NB4 (cell line): ENCODE measurements at regions not wholly inside any gene's neighbourhood (a gene's known extent, or its start where the extent isn't known, plus 50 kb on each side); places are given as distances from the start of the nearest gene placed in this dataset.

ENCODE experiments used
- DNase-seq: peaks from one replicate; pipeline ENCODE4 v3.0.0; 2010; ENCODE audit warnings: low read depth
- H3K4me3 ChIP-seq: one replicate; pipeline ENCODE4 v1.5.1; 2011; ENCODE audit warnings: mild to moderate bottlenecking, low read depth, low read length, moderate library complexity
- MYC ChIP-seq: IDR thresholded peaks from 2 replicates; pipeline ENCODE4 v1.6.1; 2011; ENCODE audit warnings: low read depth, low read length
- POLR2A ChIP-seq: IDR thresholded peaks from 2 replicates; pipeline ENCODE4 v1.6.1; 2011; ENCODE audit warnings: mild to moderate bottlenecking; ENCODE audit not compliant: insufficient read length; ENCODE audit errors: extremely low read depth
- TF ChIP-seq, protein P1 (sequence below): IDR thresholded peaks from 2 replicates; pipeline ENCODE4 v1.6.1; 2011; ENCODE audit warnings: low read depth, low read length
- TF ChIP-seq, protein P2 (sequence below): IDR thresholded peaks from one replicate; pipeline ENCODE4 v1.5.1; 2012; ENCODE audit warnings: low read depth, low read length

DNA sequence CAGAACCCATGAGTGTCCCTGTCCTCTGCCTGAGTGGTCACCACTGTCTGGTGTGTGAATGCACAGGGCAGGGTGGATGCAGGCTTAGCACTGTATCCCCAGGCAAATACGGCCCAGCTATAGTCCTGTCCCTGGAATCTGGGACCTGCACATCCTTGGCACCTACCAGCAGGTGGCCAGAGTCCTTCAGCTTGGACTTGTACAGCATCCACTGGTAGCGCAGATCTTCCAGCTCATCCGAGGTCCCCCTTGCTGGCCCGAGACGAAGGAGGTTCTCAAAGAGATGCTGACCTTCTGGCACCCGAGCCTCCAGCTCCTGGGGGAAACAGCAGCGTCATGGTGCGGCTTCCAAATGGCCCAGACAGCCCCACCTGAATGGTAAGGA lies 83.4 kb downstream of the SYNE3 start:
- TF ChIP-seq POLR2A (no peak), MYC (no peak)
- TF ChIP-seq, protein P1, sequence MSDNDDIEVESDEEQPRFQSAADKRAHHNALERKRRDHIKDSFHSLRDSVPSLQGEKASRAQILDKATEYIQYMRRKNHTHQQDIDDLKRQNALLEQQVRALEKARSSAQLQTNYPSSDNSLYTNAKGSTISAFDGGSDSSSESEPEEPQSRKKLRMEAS: no peak
- no peak for DNase-seq
- no peak overlapping the region for H3K4me3 ChIP-seq

DNA sequence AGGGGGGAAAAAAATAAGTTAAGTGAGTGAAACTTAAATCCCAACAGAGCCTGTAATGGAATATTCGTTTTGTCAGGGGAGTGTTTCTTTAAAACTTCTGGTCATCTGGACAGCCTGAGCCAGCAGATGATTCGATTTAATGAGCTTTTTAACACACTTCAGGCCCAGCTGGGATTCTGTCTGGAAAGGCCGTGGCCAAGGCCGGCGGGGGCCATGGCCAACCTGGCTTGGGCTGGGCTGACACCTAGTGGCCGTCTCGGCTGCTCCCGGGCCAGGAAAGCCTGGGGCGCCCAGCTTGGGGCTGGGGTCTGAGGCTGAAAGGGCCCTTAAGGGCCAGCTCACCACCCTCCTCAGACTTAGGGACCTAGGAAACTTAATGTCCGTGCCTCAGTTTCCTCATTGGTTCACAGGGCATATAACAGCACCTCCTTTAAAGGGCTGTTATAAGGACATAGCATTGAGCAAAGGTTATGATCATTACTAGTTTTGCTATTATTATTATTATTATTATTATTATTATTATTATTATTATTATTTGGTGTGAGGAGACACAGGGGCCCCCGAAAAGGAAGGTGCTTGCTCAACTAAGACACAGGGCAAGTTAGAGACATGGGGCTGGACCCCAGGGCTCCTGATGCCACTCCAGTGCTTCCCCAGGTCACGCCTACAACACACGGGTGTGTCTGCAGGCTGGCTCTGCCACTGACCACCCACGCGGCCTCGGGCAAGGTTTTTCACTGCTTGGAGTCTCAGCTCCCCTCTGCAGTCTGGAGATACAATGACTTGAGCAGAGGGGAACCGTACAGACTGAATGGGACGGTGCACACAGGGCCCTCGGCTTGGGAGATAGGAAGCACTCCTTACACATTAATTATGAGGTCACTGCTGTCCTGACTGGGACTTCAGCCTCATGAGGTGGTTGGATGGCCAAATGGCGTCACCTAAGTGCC lies 84.0 kb downstream of the SYNE3 start:
- DNase-seq: peak; percentile 24
- TF ChIP-seq, protein P1: no peak
- TF ChIP-seq, protein P2, sequence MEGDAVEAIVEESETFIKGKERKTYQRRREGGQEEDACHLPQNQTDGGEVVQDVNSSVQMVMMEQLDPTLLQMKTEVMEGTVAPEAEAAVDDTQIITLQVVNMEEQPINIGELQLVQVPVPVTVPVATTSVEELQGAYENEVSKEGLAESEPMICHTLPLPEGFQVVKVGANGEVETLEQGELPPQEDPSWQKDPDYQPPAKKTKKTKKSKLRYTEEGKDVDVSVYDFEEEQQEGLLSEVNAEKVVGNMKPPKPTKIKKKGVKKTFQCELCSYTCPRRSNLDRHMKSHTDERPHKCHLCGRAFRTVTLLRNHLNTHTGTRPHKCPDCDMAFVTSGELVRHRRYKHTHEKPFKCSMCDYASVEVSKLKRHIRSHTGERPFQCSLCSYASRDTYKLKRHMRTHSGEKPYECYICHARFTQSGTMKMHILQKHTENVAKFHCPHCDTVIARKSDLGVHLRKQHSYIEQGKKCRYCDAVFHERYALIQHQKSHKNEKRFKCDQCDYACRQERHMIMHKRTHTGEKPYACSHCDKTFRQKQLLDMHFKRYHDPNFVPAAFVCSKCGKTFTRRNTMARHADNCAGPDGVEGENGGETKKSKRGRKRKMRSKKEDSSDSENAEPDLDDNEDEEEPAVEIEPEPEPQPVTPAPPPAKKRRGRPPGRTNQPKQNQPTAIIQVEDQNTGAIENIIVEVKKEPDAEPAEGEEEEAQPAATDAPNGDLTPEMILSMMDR: peak; percentile 43
- H3K4me3 ChIP-seq: no peak overlapping the region

DNA sequence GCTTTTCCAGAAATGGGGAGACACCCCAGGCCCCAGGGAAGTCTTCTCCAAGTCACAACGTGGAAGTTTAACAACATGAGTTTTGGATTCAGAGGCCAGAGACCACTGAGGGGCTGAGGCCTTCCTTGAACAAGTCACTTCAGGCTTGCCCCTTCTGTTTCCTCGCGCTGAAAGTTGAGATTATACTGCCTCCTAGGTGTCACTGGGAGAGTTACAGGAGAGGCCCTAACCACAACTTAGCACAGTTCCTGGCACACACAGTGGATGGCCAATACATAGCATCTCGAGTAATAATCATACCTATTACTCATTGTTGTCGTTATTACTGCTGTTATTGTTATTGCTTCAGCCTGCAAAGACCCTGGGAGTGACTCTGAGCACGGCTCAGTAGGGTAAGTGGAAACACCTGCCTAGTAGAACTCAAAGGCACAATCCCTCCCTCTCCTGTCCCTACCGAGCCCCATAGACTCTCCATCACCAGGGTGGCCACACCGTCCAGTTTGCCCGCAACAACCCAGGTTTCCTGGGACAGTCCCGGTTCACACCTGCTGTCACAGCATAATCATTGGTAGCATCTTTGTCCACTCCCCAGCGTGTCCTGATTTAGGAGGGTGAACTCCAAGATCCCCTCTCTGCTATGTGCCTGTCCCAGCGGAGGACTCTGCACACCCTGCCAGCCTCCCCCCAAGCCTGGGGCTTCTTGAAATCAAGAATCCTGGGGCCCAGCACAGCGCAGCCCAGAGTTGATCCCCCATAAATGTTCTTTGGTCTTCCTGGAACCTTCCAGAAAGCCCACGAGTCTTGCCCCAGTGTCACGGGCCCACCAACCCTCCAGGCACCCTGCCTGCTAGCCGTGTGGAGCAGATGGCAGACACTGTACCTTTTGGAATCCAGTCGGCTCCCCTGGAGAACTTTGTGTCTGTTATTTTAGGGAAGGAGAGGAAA lies 85.0 kb downstream of the SYNE3 start:
- no peak overlapping the region for H3K4me3 ChIP-seq
- no peak for TF ChIP-seq MYC
- TF ChIP-seq, protein P2: peak; percentile 49
- peak; percentile 43 for DNase-seq

DNA sequence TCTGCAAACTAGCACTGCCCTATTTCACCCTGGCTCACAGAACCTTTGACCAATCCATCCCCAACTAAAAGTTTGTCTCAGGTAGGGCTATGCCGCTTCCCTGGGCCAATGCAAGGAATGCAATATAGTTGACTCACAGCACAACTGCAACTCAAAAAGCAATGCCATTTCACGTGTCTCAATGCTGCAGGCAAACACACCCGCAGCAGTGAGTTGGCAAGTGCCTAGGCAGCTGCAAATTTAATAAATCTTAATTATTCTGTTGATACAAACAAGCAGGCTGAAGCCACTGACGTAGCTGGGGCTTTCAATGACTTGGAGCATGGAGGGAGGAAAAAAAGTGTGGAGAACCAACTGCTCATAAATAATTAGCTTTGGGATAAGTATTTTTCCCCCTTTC lies 87.9 kb downstream of the SYNE3 start:
- no peak for DNase-seq
- H3K4me3 ChIP-seq: no peak overlapping the region
- TF ChIP-seq, protein P2: no peak
- no peak for TF ChIP-seq POLR2A
- TF ChIP-seq MYC: no peak
- TF ChIP-seq, protein P1: no peak

DNA sequence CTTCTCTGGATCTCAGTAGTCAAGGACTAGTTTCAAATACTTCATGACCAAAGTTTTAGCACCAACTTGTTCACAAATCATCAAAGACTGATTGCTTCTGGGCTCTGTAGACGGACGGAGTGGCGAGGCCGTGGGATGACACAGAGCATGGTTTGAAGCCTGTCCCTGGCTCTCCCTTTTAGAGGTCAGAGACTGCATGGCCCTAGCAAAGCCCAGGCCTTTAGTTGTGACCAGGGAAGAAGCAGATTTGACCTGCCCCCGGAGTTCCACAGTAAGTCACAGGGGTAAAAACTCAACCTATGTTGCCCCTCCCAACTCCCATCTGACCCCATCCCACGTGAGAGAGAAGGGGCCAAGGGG lies 90.4 kb downstream of the SYNE3 start:
- DNase-seq: no peak
- TF ChIP-seq, protein P1: no peak
- TF ChIP-seq MYC: no peak
- no peak for TF ChIP-seq POLR2A
- TF ChIP-seq, protein P2: no peak
- H3K4me3 ChIP-seq: no peak overlapping the region
